Trophoblast cell (in vitro differentiated cells and primary cell): ENCODE measurements at regions not wholly inside any gene's neighbourhood (a gene's known extent, or its start where the extent isn't known, plus 50 kb on each side); places are given as distances from the start of the nearest gene placed in this dataset.

Experiments used
- DNase-seq, 2 donors: peaks; one replicate each; pipeline ENCODE4 v3.0.0-alpha.2; 2016
- H2AFZ ChIP-seq: 2 replicates; pipeline ENCODE4 v1.6.1; 2013; ENCODE audit warnings: low read length, moderate library complexity, mild to moderate bottlenecking; ENCODE audit not compliant: insufficient read depth, poor library complexity
- H2AK5ac ChIP-seq: 2 replicates; pipeline ENCODE4 v1.6.1; 2013; ENCODE audit warnings: mild to moderate bottlenecking, low read length
- H2BK120ac ChIP-seq: 2 replicates; pipeline ENCODE4 v1.6.1; 2013; ENCODE audit warnings: low read length, mild to moderate bottlenecking, moderate library complexity; ENCODE audit not compliant: insufficient read depth, poor library complexity
- H2BK12ac ChIP-seq: 2 replicates; pipeline ENCODE4 v1.6.1; 2013; ENCODE audit warnings: mild to moderate bottlenecking, low read length, moderate library complexity
- H2BK5ac ChIP-seq: 2 replicates; pipeline ENCODE4 v1.6.1; 2013; ENCODE audit warnings: low read length, low read depth, moderate library complexity, mild to moderate bottlenecking; ENCODE audit not compliant: poor library complexity
- H3K14ac ChIP-seq: 2 replicates; pipeline ENCODE4 v1.6.1; 2013; ENCODE audit warnings: mild to moderate bottlenecking, low read length
- H3K18ac ChIP-seq: 2 replicates; pipeline ENCODE4 v1.6.1; 2013; ENCODE audit warnings: mild to moderate bottlenecking, low read length
- H3K23ac ChIP-seq: 2 replicates; pipeline ENCODE4 v1.6.1; 2013; ENCODE audit warnings: low read length
- H3K27ac ChIP-seq: 2 replicates; pipeline ENCODE4 v1.5.1; 2013; ENCODE audit warnings: low read depth, mild to moderate bottlenecking, inconsistent platforms, low read length, moderate library complexity
- H3K27me3 ChIP-seq: 2 replicates; pipeline ENCODE4 v1.6.1; 2013; ENCODE audit warnings: inconsistent platforms, mild to moderate bottlenecking, low read length, moderate library complexity; ENCODE audit not compliant: insufficient read depth
- H3K36me3 ChIP-seq, 2 experiments: 1 replicate in 1 of 2; 2 replicates in 1 of 2; pipeline ENCODE4 v1.6.1; 2013; ENCODE audit warnings: low read length in 2 of 2, mild to moderate bottlenecking in 2 of 2, moderate library complexity in 1 of 2; ENCODE audit not compliant: insufficient read depth in 2 of 2, control insufficient read depth in 1 of 2
- H3K4ac ChIP-seq: 2 replicates; pipeline ENCODE4 v1.6.1; 2013; ENCODE audit warnings: low read depth, mild to moderate bottlenecking, low read length, moderate library complexity
- H3K4me1 ChIP-seq, 2 experiments: 1 replicate in 1 of 2; 2 replicates in 1 of 2; pipeline ENCODE4 v1.6.1; 2013; ENCODE audit warnings: low read length in 2 of 2, mild to moderate bottlenecking in 2 of 2, moderate library complexity in 1 of 2; ENCODE audit not compliant: insufficient read depth in 2 of 2, control insufficient read depth in 1 of 2
- H3K4me2 ChIP-seq: 2 replicates; pipeline ENCODE4 v1.6.1; 2013; ENCODE audit warnings: inconsistent platforms, mild to moderate bottlenecking, low read length, moderate library complexity
- H3K4me3 ChIP-seq: 2 replicates; pipeline ENCODE4 v1.5.1; 2013; ENCODE audit warnings: mild to moderate bottlenecking, low read depth, low read length, inconsistent platforms
- H3K79me1 ChIP-seq: one replicate; pipeline ENCODE4 v1.6.1; 2013; ENCODE audit warnings: low read length
- H3K79me2 ChIP-seq: 2 replicates; pipeline ENCODE4 v1.6.1; 2013; ENCODE audit warnings: low read length, mild to moderate bottlenecking; ENCODE audit not compliant: control insufficient read depth, insufficient read depth, poor library complexity
- H3K9ac ChIP-seq: 2 replicates; pipeline ENCODE4 v1.6.1; 2013; ENCODE audit warnings: mild to moderate bottlenecking, low read length
- H3K9me3 ChIP-seq: 2 replicates; pipeline ENCODE4 v1.6.1; 2013; ENCODE audit warnings: low read depth, mild to moderate bottlenecking, control low read depth, inconsistent platforms, low read length; ENCODE audit not compliant: insufficient read depth
- H4K12ac ChIP-seq: 2 replicates; pipeline ENCODE4 v1.6.1; 2013; ENCODE audit warnings: low read depth, mild to moderate bottlenecking, low read length, moderate library complexity
- H4K8ac ChIP-seq: 2 replicates; pipeline ENCODE4 v1.6.1; 2013; ENCODE audit warnings: low read depth, mild to moderate bottlenecking, low read length, moderate library complexity
- H4K91ac ChIP-seq: one replicate; pipeline ENCODE4 v1.6.1; 2013; ENCODE audit warnings: low read depth, mild to moderate bottlenecking, low read length, moderate library complexity
- WGBS: extraction: QIAGEN DNeasy Blood & Tissue Kit; methylation state at CpG from one replicate; pipeline ENCODE4 v1.1.7; 2013; ENCODE audit warnings: missing lambda C conversion rate; ENCODE audit not compliant: insufficient read length, insufficient coverage; ENCODE audit errors: extremely low coverage; 5-methylcytosine and 5-hydroxymethylcytosine counted together

DNA sequence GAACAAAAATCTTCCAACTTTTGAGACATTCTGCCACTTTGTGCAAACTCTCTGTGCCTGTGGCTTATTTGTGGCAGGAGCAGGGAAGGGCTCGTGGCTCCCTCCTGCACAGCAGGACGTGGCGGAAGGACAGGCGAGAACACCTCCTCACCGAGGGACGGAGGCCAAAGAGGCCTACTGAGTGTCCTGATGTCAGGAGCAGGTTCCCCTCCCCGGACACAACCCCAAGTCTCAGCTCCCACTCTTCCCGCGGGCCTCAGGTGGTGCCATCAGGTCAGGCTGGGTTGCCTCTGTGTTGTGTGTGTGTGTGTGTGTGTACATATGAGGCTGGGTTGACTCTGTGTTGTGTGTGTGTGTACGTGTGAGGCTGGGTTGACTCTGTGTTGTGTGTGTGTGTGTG is 136.8 kb upstream of the LPCAT1 start:
- H3K14ac ChIP-seq, result no peak overlapping the region
- H3K4me3 ChIP-seq, result no peak overlapping the region
- H3K9ac ChIP-seq, result no peak overlapping the region
- H3K27me3 ChIP-seq, result peaks cover 1% of the 10 kb centered on the region
- H4K91ac ChIP-seq, result no peak overlapping the region
- H3K79me1 ChIP-seq, result no peaks in the 10 kb centered on the region
- no peak overlapping the region for H2BK12ac ChIP-seq
- no CpG with 5 or more reads among the region's 10 CpGs for WGBS
- no peak overlapping the region for H2AK5ac ChIP-seq
- no peak for DNase-seq
- peaks cover 2% of the 10 kb centered on the region for H3K9me3 ChIP-seq
- no peaks in the 10 kb centered on the region for H3K36me3 ChIP-seq
- H3K4me1 ChIP-seq, result peaks cover 0 to 2% of the 10 kb centered on the region in 2 experiments
- no peak overlapping the region for H2AFZ ChIP-seq
- H3K79me2 ChIP-seq, result no peaks in the 10 kb centered on the region
- H2BK5ac ChIP-seq, result no peak overlapping the region
- H2BK120ac ChIP-seq, result no peak overlapping the region
- H4K8ac ChIP-seq, result no peak overlapping the region
- H3K4ac ChIP-seq, result no peak overlapping the region
- no peak overlapping the region for H3K4me2 ChIP-seq
- no peak overlapping the region for H3K27ac ChIP-seq
- H3K18ac ChIP-seq, result no peak overlapping the region
- H3K23ac ChIP-seq, result no peak overlapping the region
- no peak overlapping the region for H4K12ac ChIP-seq

DNA sequence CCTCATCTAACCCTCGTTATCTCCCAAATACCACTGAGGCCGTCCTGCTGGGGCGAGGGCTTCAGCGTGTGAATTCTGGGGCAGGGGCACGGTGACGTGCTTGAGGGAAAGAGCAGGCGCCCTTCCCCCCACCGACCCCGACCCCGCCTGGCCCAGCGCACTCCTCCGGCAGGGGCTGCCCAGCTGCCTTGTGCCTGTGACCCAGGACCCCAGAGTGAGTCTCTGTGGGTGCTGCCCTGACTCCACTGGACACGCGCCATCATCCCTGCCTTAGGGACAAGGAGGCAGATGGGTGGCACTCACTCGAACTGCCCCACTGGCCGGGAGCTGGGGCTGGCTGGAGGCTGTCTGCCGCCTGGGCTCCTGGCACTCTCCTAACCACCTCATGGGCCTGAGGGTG is 136.2 kb upstream of the LPCAT1 start:
- Histone ChIP-seq H4K8ac (no peak overlapping the region), H3K18ac (no peak overlapping the region), H3K4ac (no peak overlapping the region), H3K79me1 (no peaks in the 10 kb centered on the region), H2AFZ (no peak overlapping the region), H2BK120ac (no peak overlapping the region), H2BK5ac (no peak overlapping the region), H3K4me3 (no peak overlapping the region), H3K4me2 (no peak overlapping the region), H3K9ac (no peak overlapping the region), H3K36me3 (no peaks in the 10 kb centered on the region), H3K14ac (no peak overlapping the region), H3K23ac (no peak overlapping the region), H3K79me2 (no peaks in the 10 kb centered on the region), H3K4me1 (peaks cover 0 to 2% of the 10 kb centered on the region in 2 experiments), H3K27ac (no peak overlapping the region), H4K91ac (no peak overlapping the region), H3K9me3 (peaks cover 2% of the 10 kb centered on the region), H4K12ac (no peak overlapping the region), H2BK12ac (no peak overlapping the region), H2AK5ac (no peak overlapping the region), H3K27me3 (no peaks in the 10 kb centered on the region)
- DNase-seq, result no peak
- WGBS, result no CpG with 5 or more reads among the region's 17 CpGs

DNA sequence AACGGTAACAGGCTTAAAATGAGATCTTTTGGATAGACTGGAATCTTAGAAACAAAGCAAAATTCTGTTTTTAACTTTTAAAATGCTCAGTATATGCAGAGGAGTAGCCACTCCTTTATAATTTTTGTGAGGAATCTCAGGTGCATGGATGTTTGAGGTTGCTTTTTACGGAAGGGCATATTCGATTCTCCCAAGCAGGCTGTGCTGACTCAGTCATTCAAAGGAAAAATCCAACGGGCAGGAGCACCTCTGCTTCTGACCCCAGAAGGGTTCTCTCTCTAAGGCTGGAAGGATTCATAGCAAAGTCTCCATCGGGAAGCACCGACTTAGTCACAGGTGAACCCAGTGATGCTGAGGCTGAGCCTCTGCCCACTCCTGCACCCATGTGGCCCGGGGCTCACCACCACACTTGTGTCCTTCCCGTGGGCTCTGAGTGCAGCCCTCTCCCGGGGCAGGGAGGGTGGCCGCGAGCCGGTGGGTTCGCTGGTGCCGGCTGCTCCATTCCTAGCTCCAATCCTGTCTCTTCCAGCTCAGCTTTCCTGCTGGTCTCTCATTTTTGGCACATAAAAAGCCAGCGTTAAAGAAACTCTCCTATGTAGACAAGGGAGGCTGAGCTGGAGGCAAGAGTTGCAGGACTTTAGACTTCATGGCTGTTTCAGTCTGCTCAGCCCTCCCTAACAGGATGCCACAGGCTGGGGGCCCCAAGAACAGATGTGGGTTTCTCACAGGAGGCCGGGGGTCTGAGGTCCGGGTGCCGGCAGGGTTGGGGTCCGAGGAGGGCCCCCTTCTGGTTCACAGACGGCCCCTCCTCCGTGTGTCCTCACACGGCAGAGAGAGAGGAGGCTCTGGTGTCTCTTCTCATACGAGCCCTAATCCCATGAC is 135.6 kb upstream of the LPCAT1 start:
- Histone ChIP-seq H4K12ac (no peak overlapping the region), H3K23ac (no peak overlapping the region), H2BK120ac (no peak overlapping the region), H3K27ac (no peak overlapping the region), H3K4me1 (peaks cover 0 to 2% of the 10 kb centered on the region in 2 experiments), H3K4ac (no peak overlapping the region), H4K91ac (no peak overlapping the region), H3K4me3 (no peak overlapping the region), H2BK5ac (no peak overlapping the region), H3K9ac (no peak overlapping the region), H3K4me2 (no peak overlapping the region), H3K27me3 (no peaks in the 10 kb centered on the region), H2BK12ac (no peak overlapping the region), H4K8ac (no peak overlapping the region), H3K79me2 (no peaks in the 10 kb centered on the region), H3K79me1 (no peaks in the 10 kb centered on the region), H3K9me3 (peaks cover 2% of the 10 kb centered on the region), H3K14ac (no peak overlapping the region), H2AK5ac (no peak overlapping the region), H3K36me3 (no peaks in the 10 kb centered on the region), H3K18ac (no peak overlapping the region), H2AFZ (no peak overlapping the region)
- no CpG with 5 or more reads among the region's 23 CpGs for WGBS
- no peak for DNase-seq

DNA sequence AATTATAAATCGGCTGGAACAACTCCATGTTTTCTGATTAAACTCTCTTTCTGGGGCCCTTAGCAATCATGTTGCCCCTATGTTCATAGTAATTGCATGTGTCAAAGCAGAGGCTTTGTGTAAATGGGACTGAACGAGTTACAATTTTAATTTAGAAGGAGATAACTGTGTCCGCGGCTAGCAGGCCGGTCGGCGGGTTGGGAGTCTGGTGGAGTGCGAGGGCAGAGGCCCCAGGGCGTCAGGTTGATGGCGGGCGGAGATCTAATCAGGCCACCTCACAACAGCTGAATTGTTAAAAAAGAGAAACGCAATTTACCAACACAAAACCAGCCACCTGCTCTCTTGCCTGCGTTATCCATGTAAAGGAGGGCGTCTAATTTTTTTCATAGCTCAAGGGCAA is 134.9 kb upstream of the LPCAT1 start:
- Histone ChIP-seq H2AFZ (no peak overlapping the region), H3K23ac (no peak overlapping the region), H3K4me3 (no peak overlapping the region), H4K8ac (no peak overlapping the region), H3K79me2 (no peaks in the 10 kb centered on the region), H4K91ac (no peak overlapping the region), H2BK120ac (no peak overlapping the region), H3K79me1 (no peaks in the 10 kb centered on the region), H4K12ac (no peak overlapping the region), H2BK5ac (no peak overlapping the region), H3K4me2 (no peak overlapping the region), H3K14ac (no peak overlapping the region), H2BK12ac (no peak overlapping the region), H3K27ac (no peak overlapping the region), H3K9me3 (peaks cover 2% of the 10 kb centered on the region), H3K27me3 (no peaks in the 10 kb centered on the region), H3K36me3 (no peaks in the 10 kb centered on the region), H3K4ac (no peak overlapping the region), H3K18ac (no peak overlapping the region), H3K9ac (no peak overlapping the region), H2AK5ac (no peak overlapping the region), H3K4me1 (peaks cover 0 to 2% of the 10 kb centered on the region in 2 experiments)
- WGBS, result no CpG with 5 or more reads among the region's 14 CpGs
- DNase-seq, result no peak
